ENCODE measurements at regions not wholly inside any gene's neighbourhood (a gene's known extent, or its start where the extent isn't known, plus 50 kb on each side); places are given as distances from the start of the nearest gene placed in this dataset.

GRCh38 chr18:53601344-53601743 is 623.1 kb downstream of the MBD2 start:
- H3K4me3 ChIP-seq (ENCODE audit: low read length) = no peak overlapping the region
- no peak for DNase-seq (ENCODE audit: low read depth, low spot score)

- no peak overlapping the region for H3K4me3 ChIP-seq (ENCODE audit: low read length)
- no peak for DNase-seq (ENCODE audit: low read depth, low spot score)
Observed at GRCh38 chr18:53586923-53587322, 637.5 kb downstream of the MBD2 start.

All from Jurkat, Clone E6-1 (cell line).